Lung (tissue), 11 donors: ENCODE measurements at regions not wholly inside any gene's neighbourhood (a gene's known extent, or its start where the extent isn't known, plus 50 kb on each side); places are given as distances from the start of the nearest gene placed in this dataset.

Experiments used
- ATAC-seq: fragments of 200-7000 bp; cut with Tn5 transposase; one replicate; pipeline ENCODE4 v1.9.1; 2020; ENCODE audit warnings: moderate number of reproducible peaks; ENCODE audit not compliant: insufficient read depth, low FRiP score
- DNase-seq, 3 donors: peaks; one replicate each; pipeline ENCODE4 v3.0.0-alpha.2; 2013 to 2017
- H3K27ac ChIP-seq, 2 donors: one replicate each; pipeline ENCODE4 v1.5.1; 2013; ENCODE audit warnings: mild to moderate bottlenecking in 2 of 2, moderate library complexity in 2 of 2, control low read depth in 1 of 2, inconsistent platforms in 1 of 2, low read depth in 1 of 2, low read length in 1 of 2
- H3K27me3 ChIP-seq, 3 donors: one replicate each; pipeline ENCODE4 v1.5.1; 2013; ENCODE audit warnings: low read length in 2 of 3; ENCODE audit not compliant: control insufficient read depth in 3 of 3, insufficient read depth in 3 of 3
- H3K36me3 ChIP-seq, 4 donors: one replicate each; pipeline ENCODE4 v1.5.1; 2013; ENCODE audit warnings: low read length in 4 of 4, mild to moderate bottlenecking in 1 of 4, moderate library complexity in 1 of 4; ENCODE audit not compliant: control insufficient read depth in 4 of 4, insufficient read depth in 4 of 4
- H3K4me1 ChIP-seq, 5 donors: one replicate each; pipeline ENCODE4 v1.5.1; 2013; ENCODE audit warnings: low read length in 5 of 5, mild to moderate bottlenecking in 2 of 5, moderate library complexity in 1 of 5; ENCODE audit not compliant: control insufficient read depth in 5 of 5, insufficient read depth in 5 of 5
- H3K4me3 ChIP-seq: one replicate; pipeline ENCODE4 v1.5.1; 2013; ENCODE audit warnings: mild to moderate bottlenecking, control low read depth, moderate library complexity
- H3K9ac ChIP-seq, 2 donors: one replicate each; pipeline ENCODE4 v1.5.1; 2013; ENCODE audit warnings: low read length in 2 of 2, control low read depth in 1 of 2; ENCODE audit not compliant: insufficient read depth in 1 of 2
- H3K9me3 ChIP-seq, 4 donors: one replicate each; pipeline ENCODE4 v1.5.1; 2013; ENCODE audit warnings: low read length in 3 of 4, mild to moderate bottlenecking in 1 of 4, moderate library complexity in 1 of 4; ENCODE audit not compliant: control insufficient read depth in 4 of 4, insufficient read depth in 3 of 4
- CTCF ChIP-seq: IDR thresholded peaks from 2 replicates; pipeline ENCODE4 v1.5.1; 2012; ENCODE audit warnings: mild to moderate bottlenecking; ENCODE audit errors: control extremely low read depth, extremely low read depth
- WGBS, 2 donors: extraction: QIAGEN DNeasy Blood & Tissue Kit; methylation state at CpG; one replicate each; pipeline ENCODE4 v1.1.7; 2013; 5-methylcytosine and 5-hydroxymethylcytosine counted together
- donor health status: control.
- donor health status: control.
- donor health status: Bipolar disorder and iron deficiency.
- donor health status: healthy.
- donor health status: DM: yes; HTN: yes; CAD: no.

GRCh38 chr4:148800336-148800885 is 358.2 kb upstream of the NR3C2 start:
- WGBS, 2 donors, result 73 to 81% methylated on average over 1 of the region's 1 CpG
- DNase-seq, result no peak
- no peak for TF ChIP-seq CTCF

GRCh38 chr4:148795156-148795864 is 353.1 kb upstream of the NR3C2 start:
- no peak overlapping the region for H3K4me3 ChIP-seq
- TF ChIP-seq CTCF, result no peak
- 59 to 70% methylated on average over 7 of the region's 7 CpGs for WGBS, 2 donors
- H3K9ac ChIP-seq, result no peak overlapping the region
- peak; percentile 83 for ATAC-seq
- H3K9me3 ChIP-seq, result no peaks in the 10 kb centered on the region
- no peaks in the 10 kb centered on the region for H3K27me3 ChIP-seq
- no peaks in the 10 kb centered on the region for H3K36me3 ChIP-seq
- peak; percentile 39 to 56 (median 53) for DNase-seq
- H3K4me1 ChIP-seq, result peaks cover 0 to 4% (median 0%) of the 10 kb centered on the region in 5 donors
- H3K27ac ChIP-seq, result peak overlapping the region in 1 of 2 donors; percentile 64

More at GRCh38 chr4:148800336-148800885, 358.2 kb upstream of the NR3C2 start:
- Histone ChIP-seq H3K4me3 (no peak overlapping the region), H3K4me1 (no peaks in the 10 kb centered on the region), H3K27me3 (no peaks in the 10 kb centered on the region), H3K9me3 (no peaks in the 10 kb centered on the region), H3K9ac (no peak overlapping the region), H3K36me3 (no peaks in the 10 kb centered on the region), H3K27ac (no peak overlapping the region)
- no peak for ATAC-seq

GRCh38 chr4:148793221-148793620 is 351.0 kb upstream of the NR3C2 start:
- no peaks in the 10 kb centered on the region for H3K36me3 ChIP-seq
- no peak overlapping the region for H3K4me3 ChIP-seq
- DNase-seq (no peak), ATAC-seq (no peak)
- H3K4me1 ChIP-seq, result peaks cover 0 to 4% (median 0%) of the 10 kb centered on the region in 5 donors
- no peak overlapping the region for H3K9ac ChIP-seq
- no peak overlapping the region for H3K27ac ChIP-seq
- no peaks in the 10 kb centered on the region for H3K27me3 ChIP-seq
- 92 to 97% methylated on average over 2 of the region's 2 CpGs for WGBS, 2 donors
- no peak for TF ChIP-seq CTCF
- no peaks in the 10 kb centered on the region for H3K9me3 ChIP-seq
